ENCODE measurements at regions not wholly inside any gene's neighbourhood (a gene's known extent, or its start where the extent isn't known, plus 50 kb on each side); places are given as distances from the start of the nearest gene placed in this dataset.

DNA sequence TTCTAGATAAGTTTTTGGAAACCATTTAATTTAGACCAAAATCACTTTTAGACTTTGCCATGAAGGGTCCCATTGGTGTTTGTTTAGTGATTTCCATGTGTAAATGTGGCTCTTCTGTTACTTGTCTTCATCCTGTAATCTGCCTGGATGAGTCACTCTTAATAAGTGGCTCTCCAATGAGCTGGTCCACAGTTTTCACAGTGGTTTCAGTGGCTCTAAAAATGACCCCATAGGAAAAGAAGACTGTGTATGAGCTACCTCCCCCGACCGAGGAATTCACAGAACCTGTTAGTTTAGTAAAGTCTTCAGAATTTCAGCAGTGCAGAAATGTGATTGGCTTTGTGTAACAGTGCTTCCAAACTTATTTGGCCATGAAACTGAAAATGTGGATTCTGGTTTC is 492.0 kb upstream of the MARCKS start:
- TF ChIP-seq, protein P1, sequence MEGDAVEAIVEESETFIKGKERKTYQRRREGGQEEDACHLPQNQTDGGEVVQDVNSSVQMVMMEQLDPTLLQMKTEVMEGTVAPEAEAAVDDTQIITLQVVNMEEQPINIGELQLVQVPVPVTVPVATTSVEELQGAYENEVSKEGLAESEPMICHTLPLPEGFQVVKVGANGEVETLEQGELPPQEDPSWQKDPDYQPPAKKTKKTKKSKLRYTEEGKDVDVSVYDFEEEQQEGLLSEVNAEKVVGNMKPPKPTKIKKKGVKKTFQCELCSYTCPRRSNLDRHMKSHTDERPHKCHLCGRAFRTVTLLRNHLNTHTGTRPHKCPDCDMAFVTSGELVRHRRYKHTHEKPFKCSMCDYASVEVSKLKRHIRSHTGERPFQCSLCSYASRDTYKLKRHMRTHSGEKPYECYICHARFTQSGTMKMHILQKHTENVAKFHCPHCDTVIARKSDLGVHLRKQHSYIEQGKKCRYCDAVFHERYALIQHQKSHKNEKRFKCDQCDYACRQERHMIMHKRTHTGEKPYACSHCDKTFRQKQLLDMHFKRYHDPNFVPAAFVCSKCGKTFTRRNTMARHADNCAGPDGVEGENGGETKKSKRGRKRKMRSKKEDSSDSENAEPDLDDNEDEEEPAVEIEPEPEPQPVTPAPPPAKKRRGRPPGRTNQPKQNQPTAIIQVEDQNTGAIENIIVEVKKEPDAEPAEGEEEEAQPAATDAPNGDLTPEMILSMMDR (conservative IDR thresholded peaks at IDR 0.05), result no peak
- no peak for TF ChIP-seq ZFX (IDR thresholded peaks at IDR 0.05)

Data from C4-2B (cell line).